ENCODE measurements at regions not wholly inside any gene's neighbourhood (a gene's known extent, or its start where the extent isn't known, plus 50 kb on each side); places are given as distances from the start of the nearest gene placed in this dataset.

GRCh38 chr2:188077757-188078156, 213.9 kb upstream of the GULP1 start:
- H3K4me3 ChIP-seq (ENCODE audit: control insufficient read depth, low read depth, low read length): no peak overlapping the region
- DNase-seq (ENCODE audit: low read depth): no peak
- TF ChIP-seq CTCF (IDR thresholded peaks at IDR 0.05; ENCODE audit: control insufficient read depth, insufficient read depth, low read depth, low read length, missing control alignments): no peak

- no peak for DNase-seq (ENCODE audit: low read depth)
- TF ChIP-seq CTCF (IDR thresholded peaks at IDR 0.05; ENCODE audit: control insufficient read depth, insufficient read depth, low read depth, low read length, missing control alignments): no peak
- no peak overlapping the region for H3K4me3 ChIP-seq (ENCODE audit: control insufficient read depth, low read depth, low read length)
These were observed 213.1 kb upstream of the GULP1 start for GRCh38 chr2:188078534-188078933.

GRCh38 chr2:188079196-188079595, 212.5 kb upstream of the GULP1 start:
- no peak for TF ChIP-seq CTCF (IDR thresholded peaks at IDR 0.05; ENCODE audit: control insufficient read depth, insufficient read depth, low read depth, low read length, missing control alignments)
- peak; percentile 85 for DNase-seq (ENCODE audit: low read depth)
- no peak overlapping the region for H3K4me3 ChIP-seq (ENCODE audit: control insufficient read depth, low read depth, low read length)

GRCh38 chr2:188085421-188085820, 206.3 kb upstream of the GULP1 start:
- TF ChIP-seq CTCF (IDR thresholded peaks at IDR 0.05; ENCODE audit: control insufficient read depth, insufficient read depth, low read depth, low read length, missing control alignments): no peak
- DNase-seq (ENCODE audit: low read depth): no peak
- no peak overlapping the region for H3K4me3 ChIP-seq (ENCODE audit: control insufficient read depth, low read depth, low read length)

- no peak for TF ChIP-seq CTCF (IDR thresholded peaks at IDR 0.05; ENCODE audit: control insufficient read depth, insufficient read depth, low read depth, low read length, missing control alignments)
- H3K4me3 ChIP-seq (ENCODE audit: control insufficient read depth, low read depth, low read length): no peak overlapping the region
- no peak for DNase-seq (ENCODE audit: low read depth)
These were observed 201.8 kb upstream of the GULP1 start for GRCh38 chr2:188089901-188090300.

- H3K4me3 ChIP-seq (ENCODE audit: control insufficient read depth, low read depth, low read length): no peak overlapping the region
- no peak for DNase-seq (ENCODE audit: low read depth)
- no peak for TF ChIP-seq CTCF (IDR thresholded peaks at IDR 0.05; ENCODE audit: control insufficient read depth, insufficient read depth, low read depth, low read length, missing control alignments)
These were observed 200.5 kb upstream of the GULP1 start for GRCh38 chr2:188091220-188091619.

- DNase-seq (ENCODE audit: low read depth): no peak
- TF ChIP-seq CTCF (IDR thresholded peaks at IDR 0.05; ENCODE audit: control insufficient read depth, insufficient read depth, low read depth, low read length, missing control alignments): no peak
These were observed 198.9 kb upstream of the GULP1 start for GRCh38 chr2:188092734-188093133.

More at GRCh38 chr2:188092734-188093133, 198.9 kb upstream of the GULP1 start:
- H3K4me3 ChIP-seq (ENCODE audit: control insufficient read depth, low read depth, low read length): no peak overlapping the region
